ENCODE measurements at regions not wholly inside any gene's neighbourhood (a gene's known extent, or its start where the extent isn't known, plus 50 kb on each side); places are given as distances from the start of the nearest gene placed in this dataset.
"Not testable (repeated sequence)": the region's sequence is repeated elsewhere in the genome, so short reads cannot be mapped to it uniquely, and the experiment has no call there.

DNA sequence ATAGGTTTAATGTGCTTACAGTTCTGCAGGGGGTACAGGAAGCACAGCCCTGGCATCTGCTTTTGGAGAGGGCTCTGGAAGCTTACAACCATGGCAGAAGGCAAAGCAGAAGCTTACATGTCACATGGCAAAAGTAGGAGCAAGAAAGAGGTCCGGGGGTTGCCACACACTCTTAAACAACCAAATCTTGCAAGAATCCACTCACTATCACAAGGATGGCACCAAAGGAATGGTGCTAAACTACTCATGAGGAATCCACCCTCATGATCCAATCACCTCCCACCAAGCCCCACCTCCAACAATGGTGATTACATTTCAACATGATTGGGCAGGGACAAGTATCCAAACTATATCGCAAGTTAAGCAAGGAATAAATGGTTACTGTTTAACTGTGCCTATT is 255.8 kb upstream of the AVPR1A start:
- DNase-seq = no peak

DNA sequence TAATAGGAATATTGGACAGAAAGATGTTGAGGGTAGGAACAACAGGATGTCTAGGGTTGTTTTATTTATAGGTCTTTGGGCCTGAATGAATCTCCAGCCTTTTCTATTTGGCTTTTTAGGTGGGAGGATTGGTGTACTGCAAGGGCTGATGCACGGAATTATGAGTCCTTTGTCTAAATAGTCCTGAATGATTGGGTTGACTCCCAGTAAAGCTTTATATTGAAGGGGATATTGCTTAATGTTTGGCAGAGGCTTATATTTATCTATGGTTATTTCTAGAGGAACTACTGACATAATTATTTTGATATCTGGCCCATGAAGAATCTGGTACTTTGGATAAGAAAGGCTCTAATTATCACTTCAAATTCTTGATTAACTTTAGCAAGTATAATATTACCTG is 253.6 kb upstream of the AVPR1A start:
- DNase-seq = no peak

DNA sequence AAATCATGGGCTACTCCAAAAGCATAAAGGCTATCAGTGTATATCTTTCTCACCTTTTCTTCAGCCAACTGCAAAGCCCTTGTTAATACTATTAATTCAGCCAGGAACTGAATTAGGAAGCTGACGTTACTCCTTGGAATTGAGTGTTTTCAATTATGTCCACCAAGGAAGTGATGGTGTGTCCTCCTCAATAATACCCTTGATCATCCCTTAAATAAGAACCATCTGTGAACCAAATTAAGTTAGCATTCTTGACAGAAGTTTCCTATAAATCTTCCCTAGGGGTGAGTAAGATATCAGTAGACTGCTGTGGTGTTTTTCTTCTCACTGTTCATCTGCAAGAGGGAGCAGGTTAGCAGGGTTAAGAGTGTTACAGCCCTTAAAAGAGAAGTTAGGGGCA is 252.3 kb upstream of the AVPR1A start:
- no peak for DNase-seq

DNA sequence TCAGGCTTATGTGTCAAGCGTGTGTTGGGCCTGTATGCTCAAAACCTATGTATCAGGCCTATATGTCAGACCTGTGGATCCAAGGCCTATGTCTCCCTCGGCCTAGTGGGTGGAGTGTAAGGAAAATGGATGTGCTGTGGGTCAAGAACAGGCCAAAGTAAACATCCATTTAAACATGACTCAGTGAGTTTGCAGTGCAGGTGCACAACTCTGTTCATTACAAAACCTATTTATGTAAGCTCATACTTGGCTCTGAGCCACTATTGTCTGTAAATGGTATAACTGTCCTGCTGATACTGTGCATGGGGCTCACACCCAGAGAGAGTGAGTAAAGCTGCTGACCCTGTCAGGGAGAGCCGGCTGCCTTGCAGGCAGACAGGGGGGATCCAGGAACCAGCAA is 249.7 kb upstream of the AVPR1A start:
- no peak for DNase-seq

DNA sequence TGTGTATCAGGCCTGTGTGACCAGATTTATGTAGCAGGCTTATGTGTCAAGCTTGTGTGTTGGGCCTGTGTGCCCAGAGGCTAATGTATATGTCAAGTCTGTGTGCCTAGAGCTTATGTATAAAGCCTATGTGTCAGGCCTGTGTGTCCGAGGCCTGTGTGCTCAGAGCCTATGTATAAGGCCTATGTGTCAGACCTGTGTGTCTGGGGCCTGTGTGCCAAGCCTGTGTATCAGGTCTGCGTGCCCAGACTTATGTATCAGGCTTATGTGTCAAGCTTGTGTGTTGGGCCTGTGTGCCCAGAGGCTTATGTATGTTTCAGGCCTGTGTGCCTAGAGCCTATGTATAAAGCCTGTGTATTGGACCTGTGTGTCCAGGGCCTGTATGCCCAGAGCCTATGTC is 249.3 kb upstream of the AVPR1A start:
- no peak for DNase-seq

DNA sequence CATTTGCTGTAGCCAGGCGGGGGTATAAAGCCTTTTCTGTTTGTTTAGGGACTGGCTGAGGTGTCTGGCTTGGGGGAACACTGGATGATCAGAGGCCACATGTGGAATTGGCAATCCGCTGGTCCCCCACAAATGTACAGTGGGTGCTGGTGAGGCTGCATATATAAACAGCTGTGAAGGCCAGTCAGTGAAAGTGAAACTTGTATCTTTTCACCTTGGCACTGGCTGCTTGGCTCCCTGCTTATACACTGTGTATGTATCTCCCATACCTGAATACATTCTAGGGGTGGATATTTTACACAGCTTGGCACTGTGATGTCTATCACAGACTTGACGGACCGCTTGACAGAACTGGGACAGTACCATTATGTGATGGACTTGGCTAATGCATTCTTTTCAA is 246.8 kb upstream of the AVPR1A start:
- DNase-seq = no peak

DNA sequence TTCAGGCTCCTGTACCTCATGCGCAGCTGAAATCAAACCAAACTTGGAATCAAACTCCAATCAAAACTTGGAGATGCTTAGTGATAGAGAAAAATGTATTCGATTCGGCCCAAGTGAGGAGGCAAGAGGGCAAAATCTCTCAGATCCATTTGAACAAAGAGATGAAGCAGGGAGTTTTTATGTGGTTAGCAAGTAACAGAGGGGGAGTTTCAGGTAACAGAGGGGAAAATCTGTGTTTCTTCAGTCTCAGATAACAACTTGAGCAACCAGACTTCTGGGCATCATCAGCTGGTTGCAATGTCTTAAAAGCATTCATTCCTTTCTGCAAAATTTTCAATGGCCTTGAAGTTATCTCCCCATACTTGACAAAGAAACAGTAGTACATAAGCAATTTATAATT is 245.1 kb upstream of the AVPR1A start:
- DNase-seq = no peak

DNA sequence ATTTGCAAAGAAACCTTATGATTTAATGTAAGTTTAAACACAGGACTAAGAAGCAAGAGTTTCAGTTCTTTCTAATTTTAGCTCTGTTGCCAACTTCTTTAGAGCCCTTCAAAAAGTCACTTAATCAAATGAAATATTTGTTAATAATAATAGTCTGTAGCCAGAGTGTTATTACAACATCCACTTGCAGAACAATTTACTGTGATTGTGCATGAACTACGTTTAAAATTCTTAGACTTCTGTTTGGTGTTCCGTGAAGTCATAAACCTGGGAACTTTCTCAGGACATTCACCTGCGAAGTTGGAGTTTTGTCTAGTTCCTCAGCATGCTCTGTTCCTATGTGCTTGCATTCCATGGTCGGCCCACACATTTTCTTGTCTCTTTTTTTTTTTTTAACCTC is 244.0 kb upstream of the AVPR1A start:
- DNase-seq = no peak

DNA sequence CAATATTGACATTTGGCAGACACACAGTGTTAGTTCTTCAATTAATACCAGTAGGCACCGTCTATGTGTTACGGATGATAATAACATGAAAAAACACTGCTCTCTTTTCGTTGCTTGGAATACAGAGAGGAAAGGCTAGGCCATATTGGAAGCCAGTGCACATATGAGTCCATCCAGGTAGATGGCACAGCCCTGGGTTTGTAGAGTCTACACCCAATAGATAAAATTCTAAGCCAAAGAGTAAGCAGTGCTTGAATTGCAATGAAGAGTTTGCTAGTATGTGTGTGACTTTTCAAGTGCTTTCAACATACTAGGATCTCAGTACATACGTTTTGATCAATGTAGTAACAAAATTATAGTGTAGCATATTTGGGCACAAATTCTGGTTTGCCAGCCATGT is 243.3 kb upstream of the AVPR1A start:
- DNase-seq = no peak

DNA sequence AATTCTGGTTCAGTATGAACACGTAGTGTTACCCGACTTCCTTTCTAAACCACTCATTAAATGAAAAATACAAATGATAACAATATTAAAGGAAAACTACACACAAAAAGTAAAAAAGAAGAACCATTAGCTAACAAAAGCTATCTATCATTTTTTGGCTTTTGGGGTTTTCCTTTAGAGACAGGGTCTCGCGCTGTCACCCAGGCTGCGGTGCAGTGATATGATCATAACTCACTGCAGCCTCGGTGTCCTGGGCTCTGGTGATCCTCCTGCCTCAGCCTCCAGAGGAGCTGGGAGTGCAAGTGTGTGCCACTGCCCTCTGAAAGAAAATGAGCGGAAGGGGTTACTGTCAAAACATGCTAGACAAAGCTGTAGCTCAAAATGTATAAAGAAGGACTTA is 238.2 kb upstream of the AVPR1A start:
- DNase-seq = no peak

DNA sequence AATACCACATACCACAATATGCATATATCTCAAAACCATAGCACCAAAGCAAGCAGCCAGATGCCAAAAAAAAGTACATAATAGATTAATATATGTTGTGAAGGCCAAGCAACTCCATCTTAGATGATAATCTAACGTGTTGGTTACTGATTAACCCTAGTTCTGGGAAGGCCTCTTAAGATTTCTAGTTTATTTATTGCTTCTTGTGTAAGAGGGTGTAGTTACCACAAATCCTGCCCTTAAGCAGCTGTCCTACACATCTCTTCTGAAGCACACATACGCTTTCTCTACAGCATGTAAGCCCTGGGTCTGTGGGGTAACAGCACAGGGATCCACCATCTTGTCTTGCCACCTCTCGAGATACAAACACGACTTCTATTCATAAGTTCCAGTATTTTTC is 236.8 kb upstream of the AVPR1A start:
- DNase-seq = no peak

DNA sequence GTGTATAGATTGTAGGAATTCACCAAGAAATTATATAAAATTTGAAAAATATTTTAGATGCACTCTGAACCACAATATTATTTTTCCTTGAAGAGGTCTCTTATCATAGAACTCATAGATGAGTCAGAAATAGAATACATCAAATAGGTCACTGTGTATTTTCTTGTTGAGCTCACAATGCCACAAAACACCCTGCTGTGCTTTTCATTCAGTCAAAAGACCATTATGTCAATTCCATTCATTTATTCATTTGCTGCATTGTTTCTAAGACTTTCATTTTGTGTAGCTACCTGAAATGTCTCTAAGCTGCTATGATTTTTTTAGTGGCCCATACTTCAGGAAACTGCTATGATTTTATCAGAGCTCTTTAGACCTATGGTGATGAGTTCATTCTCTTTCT is 231.9 kb upstream of the AVPR1A start:
- DNase-seq = no peak

DNA sequence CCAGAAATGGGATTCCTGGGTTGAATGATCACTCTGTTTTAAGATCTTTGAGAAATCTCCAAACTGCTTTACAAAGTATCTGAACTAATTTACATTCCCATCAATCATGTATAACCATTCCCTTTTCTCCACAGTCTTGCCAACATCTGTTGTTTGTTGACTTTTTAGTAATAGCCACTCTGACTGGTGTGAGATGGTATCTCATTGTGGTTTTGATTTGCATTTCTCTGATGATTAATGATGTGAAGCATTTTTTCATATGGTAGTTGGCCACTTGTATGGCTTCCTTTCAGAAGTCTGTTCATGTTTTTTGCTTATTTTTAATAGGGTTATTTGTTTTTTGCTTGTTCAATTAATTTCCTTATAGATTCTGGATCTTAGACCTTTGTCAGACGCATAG is 211.8 kb upstream of the AVPR1A start:
- DNase-seq = no peak

DNA sequence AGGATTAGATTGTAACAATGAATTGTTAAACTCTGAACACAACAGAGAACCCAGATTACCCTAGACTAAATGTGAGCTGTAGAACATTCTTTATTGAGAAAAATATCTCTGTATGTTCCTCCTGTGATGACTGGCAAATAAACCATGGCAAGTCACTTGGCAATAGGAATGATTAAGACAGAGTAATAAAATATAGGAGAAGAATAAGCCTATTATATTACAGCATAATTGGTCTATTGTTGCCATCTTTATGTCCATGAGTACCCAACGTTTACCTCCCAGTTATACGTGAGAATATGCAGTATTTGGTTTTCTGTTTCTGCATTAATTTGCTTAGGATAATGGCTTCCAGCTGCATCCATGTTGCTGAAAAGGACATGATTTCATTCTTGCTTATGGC is 211.2 kb upstream of the AVPR1A start:
- no peak for DNase-seq

DNA sequence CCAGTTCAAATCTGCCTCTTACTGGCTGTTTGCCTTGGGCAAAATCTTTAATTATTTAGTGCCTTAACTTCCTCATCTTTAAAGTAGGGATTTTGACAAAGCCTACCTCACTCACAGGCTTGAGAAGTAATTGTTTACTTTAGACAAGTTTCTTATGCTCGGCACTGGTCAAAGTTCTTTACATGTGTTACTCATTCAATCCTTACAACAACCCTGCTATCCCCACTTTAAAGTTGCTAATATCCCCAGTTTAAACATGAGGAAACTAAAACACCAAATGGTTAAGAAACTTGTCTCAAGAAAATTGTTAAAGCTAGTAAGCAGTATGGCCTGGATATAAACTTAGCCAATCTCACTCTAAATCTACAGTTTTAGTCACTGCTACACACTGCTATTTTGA is 204.0 kb upstream of the AVPR1A start:
- DNase-seq = no peak

DNA sequence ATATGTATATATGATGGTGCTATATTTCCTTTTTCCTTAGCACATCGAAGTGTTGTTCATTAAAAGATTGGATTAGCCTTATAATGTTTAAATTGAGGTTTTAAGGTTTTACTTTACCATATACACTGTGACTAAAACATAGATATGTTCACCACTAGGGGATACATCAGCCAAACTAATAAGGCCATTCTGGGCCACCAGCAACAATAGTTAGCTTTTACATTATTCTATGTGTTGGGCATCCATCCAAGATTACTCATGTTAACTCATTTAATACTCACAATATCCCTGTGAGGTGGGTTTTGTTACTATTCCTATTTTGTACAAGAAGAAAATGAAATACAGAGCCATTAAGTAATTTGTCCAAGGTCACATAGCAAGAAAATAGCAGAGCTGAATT is 202.6 kb upstream of the AVPR1A start:
- no peak for DNase-seq

DNA sequence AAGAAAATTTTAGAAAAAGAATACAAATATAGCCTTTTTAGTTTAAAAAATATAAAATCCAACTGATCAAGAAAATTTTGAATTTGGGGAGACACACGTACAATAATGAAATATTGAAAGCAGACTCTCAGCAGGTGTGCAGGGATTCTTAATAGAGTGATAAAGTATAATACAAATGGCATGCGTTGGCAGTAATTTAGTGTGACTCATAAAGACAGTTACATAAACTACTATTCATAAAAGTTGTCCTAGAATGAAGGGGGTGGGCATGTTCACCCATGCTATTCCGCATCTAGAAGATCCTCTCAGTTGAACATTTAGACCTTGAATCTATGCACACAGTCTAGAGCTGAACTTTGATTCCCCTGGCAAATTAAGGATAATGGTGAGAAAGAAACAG is 200.4 kb upstream of the AVPR1A start:
- no peak for DNase-seq

DNA sequence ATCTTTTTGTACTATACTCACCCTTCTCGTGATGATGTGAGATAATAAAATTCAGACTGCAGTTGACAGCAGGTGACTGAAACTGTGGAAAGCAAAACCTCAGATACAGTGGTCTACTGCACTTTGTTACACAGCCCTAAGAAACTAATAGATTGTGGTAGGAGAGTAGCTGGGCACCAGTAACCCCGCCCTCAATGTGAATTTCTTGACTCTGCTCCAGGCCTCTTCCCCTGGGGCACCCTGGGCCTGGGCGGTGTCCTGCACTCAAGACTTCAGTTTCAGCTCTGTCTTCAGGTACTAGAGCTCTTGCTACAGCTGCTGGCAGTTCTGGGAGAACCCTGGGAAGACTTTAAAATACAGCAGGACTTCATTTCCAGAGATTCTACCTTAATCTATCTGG is 197.6 kb upstream of the AVPR1A start:
- no peak for DNase-seq

DNA sequence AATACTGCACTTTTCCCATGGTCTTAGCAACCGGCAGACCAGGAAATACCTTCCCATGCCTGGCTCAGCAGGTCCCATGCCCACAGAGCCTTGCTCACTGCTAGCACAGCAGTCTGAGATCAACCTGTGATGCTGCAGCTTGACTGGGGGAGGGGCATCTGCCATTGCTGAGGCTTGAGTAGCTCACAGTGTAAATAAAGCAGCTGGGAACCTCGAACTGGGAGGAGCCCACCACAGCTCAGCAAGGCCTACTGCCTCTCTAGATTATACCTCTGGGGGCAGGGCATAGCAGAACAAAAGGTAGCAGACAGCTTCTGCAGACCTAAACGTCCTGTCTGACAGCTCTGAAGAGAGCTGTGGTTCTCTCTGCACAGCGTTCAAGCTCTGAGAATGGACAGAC is 186.2 kb upstream of the AVPR1A start:
- DNase-seq = not testable (repeated sequence)

DNA sequence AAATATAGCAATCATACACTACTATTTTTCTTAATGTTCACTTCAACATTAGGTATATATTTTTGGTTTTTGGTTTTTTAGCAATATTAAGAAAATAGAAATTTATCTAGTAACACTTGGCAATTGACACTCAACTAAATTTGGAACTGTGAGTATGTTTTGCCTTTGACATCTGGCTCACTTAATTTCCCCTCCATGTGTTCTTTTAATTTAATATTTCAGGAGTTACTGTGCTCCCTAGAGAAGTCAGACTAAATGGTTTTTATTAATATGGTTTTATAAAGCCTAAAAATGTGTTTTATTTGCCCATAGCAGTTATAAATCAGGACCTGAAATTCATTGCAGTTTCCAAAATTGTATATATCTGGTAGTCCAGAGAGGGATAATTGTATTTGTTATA is 175.3 kb upstream of the AVPR1A start:
- no peak for DNase-seq

DNA sequence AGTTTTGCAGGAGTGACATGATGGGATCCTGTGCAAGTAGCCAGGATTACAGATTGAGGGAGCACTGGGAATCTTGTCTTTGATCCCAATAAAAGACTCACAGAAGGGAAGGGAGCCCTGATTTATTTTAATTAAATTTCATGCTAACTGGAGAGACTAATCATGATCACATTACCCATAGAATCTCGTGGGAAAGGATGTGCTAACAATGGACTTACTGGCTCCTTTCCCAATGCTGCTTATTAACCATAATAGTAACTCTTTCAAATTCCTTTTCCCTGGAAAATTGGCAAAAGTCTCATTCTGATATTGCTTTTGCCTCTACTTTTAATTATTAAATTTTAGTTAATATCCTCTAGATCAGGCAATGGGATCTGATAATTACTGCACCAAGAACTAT is 174.8 kb upstream of the AVPR1A start:
- no peak for DNase-seq

DNA sequence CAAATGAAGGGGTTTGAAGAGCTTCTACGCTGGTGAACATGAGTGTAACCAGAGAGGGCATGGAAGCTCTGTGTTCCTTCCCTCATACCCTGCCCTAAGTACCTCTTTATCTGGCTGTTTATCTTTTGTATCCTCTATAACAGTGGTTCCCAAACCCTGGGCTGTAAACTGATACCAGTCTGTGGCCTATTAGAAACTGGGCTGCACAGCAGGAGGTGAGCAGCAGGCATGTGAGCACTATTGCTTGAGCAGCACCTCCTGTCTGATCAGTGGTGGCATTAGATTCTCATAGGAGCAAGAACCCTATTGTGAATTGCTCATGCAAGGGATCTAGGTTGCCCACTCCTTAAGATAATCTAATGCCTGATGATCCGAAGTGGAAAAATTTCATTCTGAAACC is 172.9 kb upstream of the AVPR1A start:
- DNase-seq = no peak

DNA sequence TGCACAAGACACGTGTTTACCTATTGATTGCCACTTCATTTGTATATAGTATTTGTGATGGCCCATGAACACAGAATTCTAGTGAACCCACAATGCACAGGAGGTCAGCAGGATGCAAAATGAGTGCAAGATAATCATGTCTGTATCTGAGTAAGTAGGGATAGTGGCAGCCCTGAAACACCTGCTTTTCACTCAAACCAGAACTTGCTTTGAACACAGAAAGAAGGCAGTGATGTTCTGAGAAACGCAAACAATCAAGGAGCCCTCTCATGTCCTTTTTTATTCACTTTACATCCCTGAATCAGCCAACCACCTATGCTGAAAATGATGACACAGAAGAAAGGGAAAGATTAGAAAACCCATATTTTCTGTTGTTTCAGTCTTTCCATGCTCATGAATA is 170.4 kb upstream of the AVPR1A start:
- DNase-seq = no peak

DNA sequence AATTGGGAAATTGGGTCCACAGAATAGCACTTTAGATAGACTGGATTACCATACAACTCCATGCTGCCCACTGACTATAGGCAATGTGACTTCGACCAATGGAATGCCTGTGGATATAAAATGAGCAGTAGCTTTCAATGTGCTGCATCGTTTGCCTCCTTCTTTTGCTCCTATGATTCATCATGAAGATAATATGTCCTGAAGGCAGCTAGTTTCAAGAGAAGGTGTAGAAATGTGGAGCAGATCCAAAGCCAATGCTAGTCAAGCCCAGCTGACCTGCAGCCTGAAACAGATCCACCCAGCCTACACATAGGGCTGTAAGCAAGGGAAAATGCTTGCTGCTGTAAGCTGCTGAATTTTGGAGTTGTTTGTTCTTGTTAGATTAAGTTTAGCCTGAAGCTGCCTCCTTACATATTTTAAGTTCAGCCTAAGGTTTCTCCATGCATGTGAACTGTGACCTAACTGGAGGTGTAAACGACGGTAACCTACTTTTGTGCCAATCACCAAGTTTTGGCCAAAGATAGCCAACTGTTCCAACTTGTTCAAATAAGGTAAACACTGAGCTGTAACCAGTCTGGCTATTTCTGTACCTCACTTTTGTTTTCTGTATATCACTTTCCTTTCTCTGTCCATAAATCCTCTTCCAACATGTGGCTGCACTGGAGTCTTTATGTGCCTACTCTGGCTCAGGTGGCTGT is 169.1 kb upstream of the AVPR1A start:
- DNase-seq = no peak

DNA sequence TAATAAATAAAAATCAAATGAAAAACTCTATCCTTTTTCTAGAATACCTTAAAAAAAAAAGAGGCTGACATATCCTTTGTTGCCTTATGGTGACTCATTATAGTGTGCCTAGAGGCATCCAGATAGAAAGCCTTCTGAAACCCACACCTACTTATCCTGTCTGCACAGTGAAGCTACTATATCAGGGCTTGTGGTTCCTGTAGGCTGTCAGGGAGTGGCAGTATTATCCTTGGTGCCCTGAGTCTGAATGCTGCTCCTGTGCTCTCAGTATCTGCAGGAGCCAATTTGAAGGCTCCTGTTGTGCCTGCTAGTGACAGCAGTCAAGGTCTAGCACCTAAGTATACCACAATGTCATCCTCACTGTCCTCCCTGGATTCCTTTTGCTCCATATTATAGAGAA is 168.4 kb upstream of the AVPR1A start:
- no peak for DNase-seq

DNA sequence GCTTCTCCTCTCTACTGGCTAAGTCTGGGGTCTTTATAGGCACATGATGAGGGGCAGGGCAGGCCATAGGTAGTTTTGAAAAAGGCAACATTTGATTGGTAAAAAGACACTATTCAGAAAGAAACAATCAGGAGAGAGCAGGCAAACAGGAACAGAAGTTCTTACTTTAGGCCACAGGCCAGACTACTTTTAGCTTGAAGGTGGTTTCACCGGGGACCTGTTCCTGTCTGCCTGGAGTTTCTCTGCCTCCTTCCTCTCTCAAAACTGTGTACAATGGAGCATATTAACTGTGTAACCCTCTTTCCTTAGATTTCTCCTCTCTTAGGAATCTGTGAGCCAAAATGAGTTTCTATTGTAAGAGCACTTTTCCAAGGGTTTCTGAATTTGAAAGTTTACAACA is 167.9 kb upstream of the AVPR1A start:
- no peak for DNase-seq
